ENCODE measurements at regions not wholly inside any gene's neighbourhood (a gene's known extent, or its start where the extent isn't known, plus 50 kb on each side); places are given as distances from the start of the nearest gene placed in this dataset.

DNA sequence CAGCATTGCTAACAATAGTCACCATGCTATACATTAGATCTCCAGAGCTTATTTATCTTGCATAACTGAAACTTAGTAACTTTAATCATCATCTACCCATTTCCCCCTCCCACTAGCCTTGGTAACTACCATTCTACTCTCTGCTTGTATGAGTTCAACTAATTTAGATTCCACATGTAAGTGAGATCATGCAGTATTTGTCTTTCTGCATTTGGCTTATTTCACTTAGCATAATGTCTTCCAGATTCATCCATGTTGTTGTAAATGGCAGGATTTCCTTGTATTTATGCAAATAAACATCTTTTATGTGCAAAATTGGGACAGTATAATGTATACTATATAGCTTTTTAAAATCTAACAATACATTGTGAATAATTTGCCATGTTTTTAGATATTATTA, 66.0 kb upstream of the ZBED5 start:
- DNase-seq: no peak

DNA sequence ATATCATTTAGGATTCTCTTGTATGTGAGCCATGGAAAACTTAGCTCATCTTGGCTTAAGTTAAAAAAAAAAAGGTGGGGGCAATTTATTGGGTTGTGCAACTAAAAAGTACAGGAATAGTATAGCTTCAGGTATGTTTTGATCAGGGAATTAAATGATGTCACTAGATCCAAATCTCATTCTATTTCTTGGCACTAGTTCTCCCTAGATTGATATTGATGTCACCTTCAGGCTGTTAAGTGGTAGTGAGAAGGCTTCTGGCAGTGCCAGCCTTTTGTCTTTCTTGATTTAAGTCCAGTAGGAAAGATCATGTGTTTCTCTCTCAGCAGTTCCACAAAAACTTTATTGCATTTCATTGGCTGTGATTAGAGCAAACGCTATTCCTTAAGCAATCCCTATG, 65.0 kb upstream of the ZBED5 start:
- DNase-seq: no peak

DNA sequence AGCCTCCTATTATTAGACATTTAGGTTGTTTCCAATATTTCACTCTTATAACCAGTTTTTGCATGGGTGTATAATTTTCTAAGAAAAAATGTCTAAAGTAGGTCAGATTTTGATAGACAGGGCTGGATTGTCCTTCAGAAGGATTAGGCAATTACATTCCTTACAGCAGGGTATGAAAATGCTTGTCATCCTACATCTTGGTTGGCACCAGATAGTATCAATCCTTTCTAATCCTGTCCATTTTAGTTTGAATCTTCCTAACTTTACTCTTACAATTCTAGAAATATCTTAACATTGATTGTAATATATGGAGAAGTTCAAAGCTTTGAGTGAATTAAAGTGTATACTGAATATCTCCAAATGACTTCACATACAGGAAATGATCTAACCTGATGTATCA, 63.0 kb upstream of the ZBED5 start:
- DNase-seq: no peak

DNA sequence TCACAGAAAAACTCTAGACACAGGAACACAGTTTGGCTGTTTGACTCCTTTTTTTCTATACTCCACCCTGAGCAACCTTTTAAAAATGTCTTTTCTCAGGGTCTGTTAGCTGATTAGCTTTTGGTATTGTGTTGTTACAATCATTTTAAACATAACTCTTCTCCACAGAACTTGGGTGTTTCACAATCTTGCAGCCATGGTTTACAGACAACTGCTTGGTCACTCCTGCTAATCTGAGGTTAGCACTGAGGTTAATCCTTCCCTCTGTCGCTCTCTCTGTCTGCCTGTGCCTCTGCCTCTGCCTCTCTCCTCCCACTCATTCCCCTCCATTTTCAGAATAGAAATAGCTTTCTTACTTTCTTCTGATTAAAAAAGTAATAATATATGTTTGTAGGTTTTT, 62.4 kb upstream of the ZBED5 start:
- DNase-seq: no peak

DNA sequence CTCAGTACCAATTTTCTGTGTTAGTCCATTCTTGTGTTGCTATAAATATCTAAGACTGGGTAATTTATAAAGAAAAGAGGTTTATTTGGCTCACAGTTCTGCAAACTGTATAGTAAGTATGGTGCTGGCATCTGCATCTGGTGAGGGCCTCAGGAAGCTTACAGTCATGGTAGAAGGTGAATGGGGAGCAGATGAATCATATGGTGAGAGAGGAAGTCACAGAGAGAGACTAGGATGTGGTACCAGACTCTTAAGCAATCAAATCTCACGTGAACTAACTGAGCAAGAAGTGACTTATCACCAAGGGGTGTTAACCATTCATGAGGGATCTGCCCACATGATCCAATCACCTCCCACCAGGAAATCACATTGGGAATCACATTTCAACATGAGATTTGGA, 60.8 kb upstream of the ZBED5 start:
- DNase-seq: no peak

DNA sequence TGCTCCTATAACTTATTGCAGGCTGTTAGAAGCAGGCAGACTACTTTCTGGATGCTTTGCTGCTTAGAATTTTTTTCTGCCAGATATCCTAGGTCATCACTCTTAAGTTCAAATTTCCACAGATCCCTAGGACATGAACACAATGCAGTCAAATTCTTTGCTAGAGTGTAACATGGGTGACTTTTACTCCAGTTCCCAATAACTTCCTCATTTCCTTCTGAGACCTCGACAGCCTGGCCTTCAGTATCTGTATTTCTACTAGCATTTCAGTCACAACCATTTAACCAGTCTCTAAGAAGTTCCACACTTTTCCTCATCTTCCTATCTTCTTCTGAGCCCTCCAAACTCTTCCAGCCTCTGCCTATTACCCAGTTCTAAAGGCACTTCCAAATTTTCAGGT, 60.4 kb upstream of the ZBED5 start:
- DNase-seq: no peak

DNA sequence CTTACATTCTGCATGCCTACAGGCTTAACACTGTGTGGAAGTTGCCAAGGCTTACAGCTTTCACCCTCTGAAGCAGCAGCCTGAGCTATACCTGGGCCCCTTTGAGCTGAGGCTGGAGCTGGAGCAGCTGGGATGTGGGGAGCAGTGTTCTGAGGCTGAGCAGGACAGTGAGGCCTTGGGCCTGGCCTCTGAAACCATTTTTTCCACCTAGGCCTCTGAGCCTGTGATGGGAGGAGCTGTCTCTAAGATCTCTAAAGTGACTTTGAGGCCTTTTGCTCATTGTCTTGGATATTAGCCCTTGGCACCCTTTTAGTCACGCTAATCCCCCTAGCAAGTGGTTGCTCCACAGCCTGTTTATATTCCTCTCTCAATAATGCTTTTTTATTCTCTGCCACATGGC, 59.9 kb upstream of the ZBED5 start:
- no peak for DNase-seq

DNA sequence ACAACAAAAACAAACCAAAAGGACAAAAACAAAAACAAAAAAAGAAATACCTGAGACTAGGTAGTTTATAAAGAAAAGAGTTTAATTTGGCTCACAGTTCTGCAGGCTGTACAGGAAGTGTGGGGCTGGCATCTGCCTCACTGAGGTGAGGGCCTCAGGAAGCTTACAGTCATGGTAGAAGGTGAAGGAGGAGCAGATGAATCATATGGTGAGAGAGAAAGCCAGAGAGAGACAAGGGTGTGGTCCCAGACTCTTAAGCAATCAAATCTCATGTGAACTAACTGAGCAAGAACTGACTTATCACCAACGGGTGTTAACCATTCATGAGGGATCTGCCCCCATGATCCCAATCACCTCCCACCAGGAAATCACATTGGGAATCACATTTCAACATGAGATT, 58.8 kb upstream of the ZBED5 start:
- no peak for DNase-seq

DNA sequence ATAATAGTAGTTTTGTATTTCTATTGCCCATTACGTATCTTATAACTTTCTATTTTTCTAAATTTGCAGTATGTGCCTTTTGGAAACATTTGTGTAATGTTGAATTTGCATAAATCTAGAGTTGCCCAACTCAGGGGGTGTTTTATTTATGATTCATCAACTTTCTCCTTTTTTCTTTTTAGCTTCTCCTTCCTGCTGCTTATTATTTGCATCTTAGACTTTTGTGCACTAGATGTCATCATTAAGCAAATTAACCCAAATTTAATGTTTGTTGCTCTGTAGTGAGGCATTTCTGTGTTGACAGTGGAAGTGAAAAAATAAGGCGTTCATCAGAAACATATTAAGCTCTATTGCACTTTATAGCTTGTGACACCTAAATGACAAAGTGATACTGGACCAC, 56.2 kb upstream of the ZBED5 start:
- no peak for DNase-seq

DNA sequence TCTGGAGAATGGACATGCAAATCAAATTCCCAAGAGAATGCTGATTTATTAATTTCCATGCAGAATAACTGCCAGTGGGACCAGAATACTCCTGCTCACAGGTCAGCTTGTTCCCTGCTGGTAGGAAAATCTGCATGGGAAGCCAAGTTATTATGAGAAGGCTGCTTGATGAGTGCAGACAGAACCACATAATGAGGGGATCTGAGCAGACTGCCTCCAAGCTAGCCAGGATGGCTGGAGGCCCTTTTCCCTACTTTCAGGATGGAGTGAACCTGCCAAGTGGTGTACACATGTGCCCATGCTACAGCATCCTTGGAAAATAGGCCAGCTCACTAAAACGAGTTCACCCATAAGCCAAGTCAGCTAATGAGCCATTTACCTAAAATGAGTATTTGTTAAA, 55.2 kb upstream of the ZBED5 start:
- no peak for DNase-seq

DNA sequence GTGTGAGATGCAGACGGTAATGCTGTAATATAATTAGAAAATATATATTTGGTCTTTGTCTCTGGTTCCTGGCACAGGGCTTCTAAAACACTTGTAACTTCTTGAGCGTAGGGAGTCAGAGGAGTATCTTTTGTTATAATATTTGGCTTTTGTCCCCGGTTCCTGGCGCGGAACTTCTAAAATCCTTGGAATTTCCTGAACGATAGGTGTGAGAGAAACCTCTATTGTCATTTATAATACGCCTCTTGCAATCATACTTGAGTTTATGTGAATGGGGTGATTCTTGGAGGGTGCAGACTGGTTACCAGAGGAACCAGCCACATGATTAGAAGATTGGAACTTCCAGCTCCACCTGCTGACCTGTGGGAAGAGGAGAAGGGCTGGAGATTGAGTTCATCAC, 54.1 kb upstream of the ZBED5 start:
- no peak for DNase-seq

DNA sequence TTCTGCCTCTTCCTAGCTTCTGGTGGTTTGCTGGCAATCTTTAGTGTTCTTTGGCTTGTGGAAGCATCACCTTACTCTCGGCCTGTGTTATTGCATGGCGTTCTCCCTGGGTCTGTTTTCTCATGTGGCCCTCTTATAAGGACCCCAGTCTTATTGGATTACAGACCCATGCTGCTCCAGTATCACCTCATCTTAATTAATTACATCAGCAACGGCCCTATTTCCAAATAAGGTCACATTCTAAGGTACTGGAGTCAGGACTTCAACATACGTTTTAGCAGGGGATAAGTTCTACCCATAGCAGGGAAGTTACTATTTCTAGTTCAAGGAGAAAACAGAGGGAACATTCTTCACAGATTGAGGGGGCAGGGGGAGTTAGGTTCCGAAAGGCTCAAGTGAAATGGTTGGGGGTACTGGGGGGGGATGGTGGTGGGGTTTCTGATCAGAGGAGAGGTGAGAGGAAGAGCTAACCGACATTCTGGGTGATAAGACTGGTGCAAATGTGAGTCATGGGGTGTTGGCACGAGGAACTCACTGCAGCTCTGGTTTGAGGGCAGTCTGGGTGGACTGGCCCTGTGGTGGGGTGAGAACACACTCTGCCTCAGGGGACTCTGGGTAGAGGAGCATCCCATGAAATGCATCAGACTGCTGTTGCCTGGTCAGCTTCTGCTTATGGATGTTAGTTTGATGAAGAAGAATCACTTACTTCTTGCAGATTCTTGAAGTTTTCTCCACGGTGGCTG, 51.5 kb upstream of the ZBED5 start:
- DNase-seq: peak; percentile 28

DNA sequence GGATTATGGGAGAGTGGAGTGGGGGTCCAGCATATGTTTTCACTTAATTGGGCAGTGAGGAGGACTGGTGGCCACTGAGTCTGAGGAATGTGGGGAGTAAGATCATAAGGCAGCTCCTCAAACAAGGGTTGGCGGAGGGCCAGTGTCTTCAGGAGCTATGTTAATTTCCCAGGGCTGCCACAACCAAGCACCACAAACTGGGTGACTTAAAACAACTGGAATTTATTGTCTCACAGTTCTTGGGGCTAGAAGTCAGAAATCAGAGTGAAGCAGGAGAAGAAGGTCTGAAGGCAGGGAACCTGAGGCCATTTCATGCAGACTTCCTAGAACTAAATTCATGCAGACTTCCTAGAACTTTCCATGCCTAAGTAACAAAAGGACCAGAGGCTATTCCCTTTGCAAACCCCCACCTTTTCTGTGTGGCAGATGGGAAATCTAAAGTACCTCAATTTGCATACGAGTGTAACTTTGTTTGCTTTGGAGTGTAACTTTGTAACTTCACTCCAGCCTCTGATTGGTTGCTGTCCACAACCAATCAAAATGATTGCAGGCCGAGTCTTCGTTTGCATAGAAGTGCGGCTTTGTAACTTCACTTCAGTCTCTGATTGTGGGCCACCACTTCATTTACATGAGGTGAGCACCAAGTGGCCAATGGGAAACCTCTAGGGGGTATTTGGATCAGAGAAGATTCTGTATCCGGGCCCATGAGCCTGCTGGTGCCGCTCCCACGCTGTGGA, 50.5 kb upstream of the ZBED5 start:
- DNase-seq: no peak
